Endothelial cell of umbilical vein (primary cell): ENCODE measurements at regions not wholly inside any gene's neighbourhood (a gene's known extent, or its start where the extent isn't known, plus 50 kb on each side); places are given as distances from the start of the nearest gene placed in this dataset.

Experiments
- BruUV-seq: library from RNA; stranded (reverse); fragments of 400-500 nt; replicated peaks from 2 replicates; lab custom pipeline; 2021; lab: Mats Ljungman, UMichigan
- CTCF ChIA-PET: fragments of 300-600, 350-600 bp; sonication (Branson Sonifier 250); formaldehyde crosslinking; loops from one replicate; lab custom pipeline; 2021; ENCODE audit warnings: antibody characterized with exemption, inconsistent platforms; lab: Charles Lee
- POLR2A ChIA-PET: fragments of 300-600, 350-600 bp; sonication (Branson Sonifier 250); formaldehyde crosslinking; loops from one replicate; lab custom pipeline; 2021; ENCODE audit warnings: antibody characterized with exemption, inconsistent platforms; lab: Charles Lee
- DNase-seq: peaks from one replicate; pipeline ENCODE4 v3.0.0-alpha.2; 2011; ENCODE audit warnings: low read depth, low spot score
- FAIRE-seq: peaks from 2 replicates; lab custom pipeline; 2011; peaks lifted over from hg19 to GRCh38; lab: Jason Lieb, UNC
- H2AFZ ChIP-seq: 2 replicates; pipeline ENCODE4 v1.6.0; 2012; ENCODE audit warnings: low read depth, low read length, control low read depth, inconsistent platforms
- H3K27ac ChIP-seq: 2 replicates; pipeline ENCODE4 v1.5.1; 2011; ENCODE audit warnings: low read depth, mild to moderate bottlenecking, control low read depth, low read length, moderate library complexity; ENCODE audit not compliant: insufficient read depth
- H3K27me3 ChIP-seq, 2 experiments: 2 replicates each; pipeline versions ENCODE4 v1.6.0 to v1.6.1; 2011; ENCODE audit warnings: low read length in 2 of 2, mixed read lengths in 1 of 2; ENCODE audit not compliant: control insufficient read depth in 2 of 2, insufficient read depth in 2 of 2
- H3K36me3 ChIP-seq, 2 experiments: 2 replicates in 1 of 2; 3 replicates in 1 of 2; pipeline ENCODE4 v1.5.1; 2011; ENCODE audit warnings: low read length in 2 of 2, mild to moderate bottlenecking in 1 of 2, moderate library complexity in 1 of 2; ENCODE audit not compliant: control insufficient read depth in 2 of 2, insufficient read depth in 2 of 2; ENCODE audit errors: extremely low read depth in 1 of 2
- H3K4me1 ChIP-seq: 3 replicates; pipeline ENCODE4 v1.5.1; 2011; ENCODE audit warnings: mild to moderate bottlenecking, low read length; ENCODE audit not compliant: control insufficient read depth, insufficient read depth; ENCODE audit errors: extremely low read depth
- H3K4me2 ChIP-seq: 2 replicates; pipeline ENCODE4 v1.6.1; 2011; ENCODE audit warnings: low read length, control low read depth, mixed read lengths; ENCODE audit not compliant: insufficient read depth
- H3K4me3 ChIP-seq, 3 experiments: fragments of 200-600 bp in 1 of 3; sonication (generic), shearing (Covaris generic) in 1 of 3; replicated peaks in 1 of 3; 2 replicates each; pipeline ENCODE4 v1.5.1; 2011 to 2016; ENCODE audit warnings: control low read depth in 3 of 3, low read length in 3 of 3, mild to moderate bottlenecking in 2 of 3, inconsistent platforms in 1 of 3, low read depth in 1 of 3, moderate library complexity in 1 of 3; ENCODE audit not compliant: insufficient read depth in 1 of 3
- H3K79me2 ChIP-seq: 2 replicates; pipeline ENCODE4 v1.6.0; 2012; ENCODE audit warnings: low read length, inconsistent platforms; ENCODE audit not compliant: control insufficient read depth, insufficient read depth
- H3K9ac ChIP-seq: replicated peaks from 2 replicates; pipeline ENCODE3; 2011; ENCODE audit warnings: low read length, control low read depth; ENCODE audit not compliant: insufficient read depth; ENCODE audit errors: extremely low read depth
- H3K9me1 ChIP-seq: replicated peaks from 3 replicates; pipeline ENCODE4 v1.6.0; 2011; ENCODE audit warnings: mild to moderate bottlenecking, low read length; ENCODE audit not compliant: control insufficient read depth, insufficient read depth; ENCODE audit errors: extremely low read depth
- H3K9me3 ChIP-seq: replicated peaks from 2 replicates; pipeline ENCODE4 v1.5.1; 2012; ENCODE audit warnings: low read length, inconsistent platforms; ENCODE audit not compliant: control insufficient read depth, insufficient read depth
- H4K20me1 ChIP-seq: replicated peaks from 2 replicates; pipeline ENCODE3; 2011; ENCODE audit warnings: mild to moderate bottlenecking, low read length; ENCODE audit not compliant: control insufficient read depth, insufficient read depth; ENCODE audit errors: extremely low read depth
- CTCF ChIP-seq, 2 donors: IDR thresholded peaks; 1 replicate in 1 of 2; 2 replicates in 1 of 2; pipeline ENCODE4 v1.5.1; 2011; ENCODE audit warnings: low read length in 2 of 2, mild to moderate bottlenecking in 2 of 2, moderate library complexity in 2 of 2, control low read depth in 1 of 2, inconsistent platforms in 1 of 2, low read depth in 1 of 2; ENCODE audit not compliant: insufficient read depth in 1 of 2; ENCODE audit errors: extremely low read depth in 1 of 2
- EZH2 ChIP-seq: IDR thresholded peaks from 2 replicates; pipeline ENCODE4 v1.6.1; 2012; ENCODE audit warnings: borderline replicate concordance, low read depth, mild to moderate bottlenecking, moderate library complexity, low read length, inconsistent platforms; ENCODE audit not compliant: severe bottlenecking
- FOS ChIP-seq: IDR thresholded peaks from 2 replicates; pipeline ENCODE4 v1.6.1; 2011; ENCODE audit warnings: mild to moderate bottlenecking, low read length, moderate library complexity, borderline replicate concordance; ENCODE audit not compliant: insufficient read depth
- GATA2 ChIP-seq: IDR thresholded peaks from 2 replicates; pipeline ENCODE4 v1.7.0; 2011; ENCODE audit warnings: low read depth, mild to moderate bottlenecking, moderate library complexity, mixed read lengths, low read length; ENCODE audit not compliant: insufficient read length, insufficient read depth
- JUN ChIP-seq: IDR thresholded peaks from 2 replicates; pipeline ENCODE4 v1.6.1; 2011; ENCODE audit warnings: borderline replicate concordance, low read depth; ENCODE audit not compliant: insufficient read length, insufficient read depth
- MAX ChIP-seq: IDR thresholded peaks from 2 replicates; pipeline ENCODE4 v1.6.1; 2011; ENCODE audit not compliant: insufficient read depth, insufficient read length
- MYC ChIP-seq: IDR thresholded peaks from one replicate; pipeline ENCODE4 v1.6.1; 2011; ENCODE audit warnings: mild to moderate bottlenecking, low read depth, low read length
- POLR2A ChIP-seq: IDR thresholded peaks from 2 replicates; pipeline ENCODE4 v1.6.1; 2012; ENCODE audit warnings: low read depth, mild to moderate bottlenecking, control low read depth, low read length
- POLR2AphosphoS5 ChIP-seq: IDR thresholded peaks from 2 replicates; pipeline ENCODE4 v1.6.1; 2012; ENCODE audit warnings: low read depth, mild to moderate bottlenecking, control low read depth, low read length, moderate library complexity; ENCODE audit not compliant: insufficient read depth
- dilution Hi-C: fragments of 300-500 bp; cut with MboI; formaldehyde crosslinking; loops from one replicate; pipeline ENCODE4 v1.15.0; 2019; ENCODE audit warnings: low sequenced_read_pairs; ENCODE audit not compliant: extremely low pct_ligation_motif_present
- intact Hi-C: fragments of 100-400 bp; cut with micrococcal nuclease; formaldehyde crosslinking; loops from one replicate; pipeline ENCODE4 v1.10.0; 2022

- Histone ChIP-seq H3K27me3 (no peaks in the 10 kb centered on the region), H3K4me1 (no peaks in the 10 kb centered on the region), H3K36me3 (no peaks in the 10 kb centered on the region), H3K9ac (no peak overlapping the region), H3K9me1 (no peaks in the 10 kb centered on the region), H3K4me2 (no peak overlapping the region), H3K79me2 (no peaks in the 10 kb centered on the region), H2AFZ (no peak overlapping the region), H3K4me3 (no peak overlapping the region), H4K20me1 (no peaks in the 10 kb centered on the region), H3K9me3 (no peaks in the 10 kb centered on the region), H3K27ac (no peak overlapping the region)
- BruUV-seq = no TSS peak
- TF ChIP-seq POLR2AphosphoS5 (no peak), GATA2 (no peak), EZH2 (no peak), POLR2A (no peak), JUN (no peak), CTCF (IDR thresholded peaks at IDR 0.05; ENCODE audit: extremely low read depth in 1 of 2, insufficient read depth in 1 of 2, low read depth in 1 of 2, low read length in 2 of 2) (no peak), MAX (no peak), FOS (no peak), MYC (no peak)
- DNase-seq (no peak), FAIRE-seq (no peak)
- ChIA-PET CTCF (no interaction called here), POLR2A (no interaction called here)
- intact Hi-C loops = no loop called here
- dilution Hi-C loops = no loop called here
Observed at GRCh38 chr12:84464616-84465015, 448.0 kb downstream of the SLC6A15 start.
